ENCODE measurements at regions not wholly inside any gene's neighbourhood (a gene's known extent, or its start where the extent isn't known, plus 50 kb on each side); places are given as distances from the start of the nearest gene placed in this dataset.

DNA sequence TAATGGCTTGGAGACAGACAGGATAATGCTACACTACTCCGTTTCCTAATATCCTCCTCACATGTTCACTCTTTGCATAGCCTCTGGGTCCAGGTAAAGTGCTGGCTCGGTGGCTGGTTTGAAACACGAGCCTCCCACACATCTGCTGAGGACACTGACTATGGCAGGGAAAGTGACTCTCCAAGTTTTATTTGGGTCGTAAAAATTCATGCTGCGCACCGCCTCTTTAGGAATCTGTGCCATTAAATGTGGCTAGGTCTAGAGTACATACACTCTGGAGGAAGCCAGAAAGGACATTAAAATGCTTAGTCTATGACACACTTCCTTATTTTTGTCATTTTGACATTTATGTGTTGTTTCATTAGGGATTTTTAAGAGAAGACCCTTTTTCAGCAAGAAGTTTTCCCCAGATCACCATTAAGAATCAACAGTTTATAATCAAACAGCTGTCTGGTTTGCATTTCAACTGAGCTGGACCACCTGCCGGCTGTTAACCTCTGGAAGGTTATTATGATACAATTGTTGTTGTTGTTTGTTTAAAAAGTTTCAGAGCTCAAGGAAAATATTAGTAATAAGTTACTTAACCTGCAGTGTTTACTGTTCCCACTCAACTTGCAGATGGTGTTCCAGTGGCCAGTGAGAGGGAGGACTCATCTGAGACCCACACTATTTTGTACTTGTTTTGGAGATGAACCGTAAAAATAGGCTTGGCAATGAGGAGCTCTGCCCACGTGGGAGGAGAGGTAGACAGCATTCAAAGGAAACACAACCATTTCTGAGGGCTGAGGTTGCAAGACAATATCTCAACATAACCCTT, 443.3 kb upstream of the MEIS1 start:
- Histone ChIP-seq H3K27ac (replicated peaks) (no peak overlapping the region), H3K36me3 (no peaks in the 10 kb centered on the region), H3K4me1 (no peaks in the 10 kb centered on the region), H3K4me3 (no peak overlapping the region), H3K9me3 (replicated peaks) (no peaks in the 10 kb centered on the region), H3K27me3 (ENCODE audit: low read depth) (peaks cover 45% of the 10 kb centered on the region)
- intact Hi-C loops (cut with micrococcal nuclease), result no loop called here
- DNase-seq, result no peak
- TF ChIP-seq CTCF (IDR thresholded peaks at IDR 0.05; ENCODE audit: borderline replicate concordance), result no peak

DNA sequence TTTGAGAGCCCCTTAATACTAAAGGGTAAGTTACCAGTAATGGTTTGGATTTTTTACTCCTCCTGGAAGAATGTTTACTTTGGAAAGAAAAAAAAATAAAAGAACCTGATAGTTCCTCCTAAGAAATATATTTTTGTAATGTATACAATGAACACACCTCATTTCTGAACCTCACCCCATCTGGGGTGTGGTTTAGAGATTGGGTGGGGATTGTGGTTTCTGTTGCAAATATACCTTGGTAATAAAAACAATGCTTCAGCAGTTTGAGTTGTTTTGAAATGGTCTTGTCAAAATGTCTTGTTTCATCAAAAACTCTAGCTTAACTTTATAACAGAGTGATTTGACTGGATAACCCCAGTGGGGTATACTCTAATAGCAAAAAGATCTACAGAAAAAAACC, 448.9 kb upstream of the MEIS1 start:
- intact Hi-C loops (cut with micrococcal nuclease), result no loop called here
- no peak overlapping the region for H3K27ac ChIP-seq (replicated peaks)
- no peak for DNase-seq
- no peaks in the 10 kb centered on the region for H3K9me3 ChIP-seq (replicated peaks)
- TF ChIP-seq CTCF (IDR thresholded peaks at IDR 0.05; ENCODE audit: borderline replicate concordance), result no peak
- H3K4me1 ChIP-seq, result no peaks in the 10 kb centered on the region
- no peak overlapping the region for H3K4me3 ChIP-seq
- peaks cover 6% of the 10 kb centered on the region for H3K27me3 ChIP-seq (ENCODE audit: low read depth)
- H3K36me3 ChIP-seq, result no peaks in the 10 kb centered on the region

- Histone ChIP-seq H3K4me3 (no peak overlapping the region), H3K4me1 (no peaks in the 10 kb centered on the region), H3K9me3 (replicated peaks) (peaks cover 10% of the 10 kb centered on the region), H3K27ac (replicated peaks) (no peak overlapping the region), H3K36me3 (no peaks in the 10 kb centered on the region), H3K27me3 (ENCODE audit: low read depth) (no peaks in the 10 kb centered on the region)
- DNase-seq, result no peak
- no peak for TF ChIP-seq CTCF (IDR thresholded peaks at IDR 0.05; ENCODE audit: borderline replicate concordance)
- intact Hi-C loops (cut with micrococcal nuclease), result no loop called here
Measured at GRCh38 chr2:65980531-65980930, 454.4 kb upstream of the MEIS1 start.

- Histone ChIP-seq H3K27me3 (ENCODE audit: low read depth) (no peaks in the 10 kb centered on the region), H3K27ac (replicated peaks) (no peak overlapping the region), H3K4me1 (no peaks in the 10 kb centered on the region), H3K4me3 (no peak overlapping the region), H3K9me3 (replicated peaks) (peaks cover 10% of the 10 kb centered on the region), H3K36me3 (no peaks in the 10 kb centered on the region)
- no peak for TF ChIP-seq CTCF (IDR thresholded peaks at IDR 0.05; ENCODE audit: borderline replicate concordance)
- DNase-seq, result no peak
- intact Hi-C loops (cut with micrococcal nuclease), result no loop called here
Measured at GRCh38 chr2:65979446-65979845, 455.5 kb upstream of the MEIS1 start.

- no peak for DNase-seq
- Histone ChIP-seq H3K9me3 (replicated peaks) (peaks cover 10% of the 10 kb centered on the region), H3K4me3 (no peak overlapping the region), H3K4me1 (no peaks in the 10 kb centered on the region), H3K27ac (replicated peaks) (no peak overlapping the region), H3K27me3 (ENCODE audit: low read depth) (peaks cover 4% of the 10 kb centered on the region), H3K36me3 (no peaks in the 10 kb centered on the region)
- intact Hi-C loops (cut with micrococcal nuclease), result no loop called here
- no peak for TF ChIP-seq CTCF (IDR thresholded peaks at IDR 0.05; ENCODE audit: borderline replicate concordance)
Measured at GRCh38 chr2:65974067-65974723, 460.7 kb upstream of the MEIS1 start.
